ENCODE measurements at regions not wholly inside any gene's neighbourhood (a gene's known extent, or its start where the extent isn't known, plus 50 kb on each side); places are given as distances from the start of the nearest gene placed in this dataset.

DNA sequence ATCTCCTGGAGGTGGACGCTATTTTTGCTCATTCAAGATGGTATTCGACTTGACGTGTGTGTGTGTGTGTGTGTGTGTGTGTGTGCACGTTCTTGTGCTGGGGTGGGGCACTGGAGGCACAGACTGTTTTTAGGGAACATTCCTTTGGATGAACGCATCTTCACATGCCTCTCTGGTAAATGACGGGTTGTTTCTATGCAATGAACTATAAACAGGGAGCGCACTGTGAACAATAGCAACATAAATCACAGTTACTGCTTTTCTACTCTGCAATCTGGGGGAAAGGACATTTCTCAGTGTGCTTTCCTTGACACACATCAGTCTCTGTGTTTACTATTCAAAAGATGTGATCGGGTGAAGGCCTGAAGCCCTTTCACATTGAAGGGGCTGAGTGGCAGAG lies 120.1 kb upstream of the PITRM1 start:
- no peak overlapping the region for H3K27ac ChIP-seq (ENCODE audit: low read depth, low read length)
- H3K4me1 ChIP-seq (ENCODE audit: control insufficient read depth, low read depth, low read length) = peaks cover 4% of the 10 kb centered on the region
- no peak overlapping the region for H2BK5ac ChIP-seq (ENCODE audit: low read length)
- no peak overlapping the region for H3K56ac ChIP-seq (ENCODE audit: low read length)
- H3K9ac ChIP-seq (ENCODE audit: low read length) = no peak overlapping the region
- no peak overlapping the region for H3K4me3 ChIP-seq (ENCODE audit: low read length)
- H4K8ac ChIP-seq (ENCODE audit: low read depth, low read length) = no peak overlapping the region
- WGBS (ENCODE audit: extremely low coverage, insufficient coverage, low lambda C conversion rate) = no CpG with 5 or more reads among the region's 8 CpGs
- H3K4ac ChIP-seq (ENCODE audit: low read depth, low read length) = no peak overlapping the region
- no peaks in the 10 kb centered on the region for H3K36me3 ChIP-seq (ENCODE audit: control insufficient read depth, insufficient read depth, low read length)
- no peak overlapping the region for H2BK120ac ChIP-seq (ENCODE audit: low read depth, low read length)
- H3K4me2 ChIP-seq (ENCODE audit: low read length) = no peak overlapping the region
- H3K79me1 ChIP-seq (ENCODE audit: low read length) = no peaks in the 10 kb centered on the region
- no peak overlapping the region for H2BK15ac ChIP-seq (replicated peaks; ENCODE audit: low read depth)
- no peak overlapping the region for H2AK5ac ChIP-seq (ENCODE audit: low read length)
- H3K79me2 ChIP-seq (ENCODE audit: control insufficient read depth, insufficient read depth, low read length) = no peaks in the 10 kb centered on the region
- no peak overlapping the region for H4K5ac ChIP-seq (ENCODE audit: low read length)
- no peak overlapping the region for H3K23ac ChIP-seq (ENCODE audit: low read length)
- no peaks in the 10 kb centered on the region for H3K27me3 ChIP-seq (ENCODE audit: insufficient read depth, low read length, poor library complexity)
- no peak overlapping the region for H3K18ac ChIP-seq (ENCODE audit: low read length)
- no peak for DNase-seq

DNA sequence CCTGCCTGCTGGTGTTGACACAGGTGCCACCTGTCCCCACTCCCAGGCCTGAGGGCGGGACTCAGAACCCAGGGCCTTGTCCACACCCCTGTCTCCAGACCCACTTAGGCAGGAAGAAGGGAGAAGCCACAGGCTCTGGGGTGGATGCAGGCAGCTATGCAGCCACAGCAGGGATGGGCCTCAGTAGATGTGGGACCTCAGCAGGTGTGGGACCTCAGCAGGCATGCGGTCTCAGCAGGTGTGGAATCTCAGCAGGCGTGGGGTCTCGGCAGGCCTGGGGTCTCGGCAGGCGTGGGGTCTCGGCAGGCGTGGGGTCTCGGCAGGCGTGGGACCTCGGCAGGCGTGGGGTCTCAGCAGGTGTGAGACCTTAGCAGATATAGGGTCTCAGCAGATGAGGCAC lies 118.0 kb upstream of the PITRM1 start:
- H3K4me2 ChIP-seq (ENCODE audit: low read length) = no peak overlapping the region
- H3K23ac ChIP-seq (ENCODE audit: low read length) = peak overlapping the region; percentile 3
- H3K79me2 ChIP-seq (ENCODE audit: control insufficient read depth, insufficient read depth, low read length) = no peaks in the 10 kb centered on the region
- no CpG with 5 or more reads among the region's 12 CpGs for WGBS (ENCODE audit: extremely low coverage, insufficient coverage, low lambda C conversion rate)
- H3K56ac ChIP-seq (ENCODE audit: low read length) = no peak overlapping the region
- no peaks in the 10 kb centered on the region for H3K27me3 ChIP-seq (ENCODE audit: insufficient read depth, low read length, poor library complexity)
- no peak overlapping the region for H3K27ac ChIP-seq (ENCODE audit: low read depth, low read length)
- DNase-seq = no peak
- H2BK15ac ChIP-seq (replicated peaks; ENCODE audit: low read depth) = no peak overlapping the region
- H3K4me3 ChIP-seq (ENCODE audit: low read length) = no peak overlapping the region
- no peaks in the 10 kb centered on the region for H3K36me3 ChIP-seq (ENCODE audit: control insufficient read depth, insufficient read depth, low read length)
- H3K4me1 ChIP-seq (ENCODE audit: control insufficient read depth, low read depth, low read length) = peaks cover 2% of the 10 kb centered on the region
- H2AK5ac ChIP-seq (ENCODE audit: low read length) = no peak overlapping the region
- H2BK120ac ChIP-seq (ENCODE audit: low read depth, low read length) = no peak overlapping the region
- no peak overlapping the region for H4K8ac ChIP-seq (ENCODE audit: low read depth, low read length)
- no peak overlapping the region for H4K5ac ChIP-seq (ENCODE audit: low read length)
- H3K4ac ChIP-seq (ENCODE audit: low read depth, low read length) = no peak overlapping the region
- no peak overlapping the region for H3K9ac ChIP-seq (ENCODE audit: low read length)
- H2BK5ac ChIP-seq (ENCODE audit: low read length) = no peak overlapping the region
- no peaks in the 10 kb centered on the region for H3K79me1 ChIP-seq (ENCODE audit: low read length)
- no peak overlapping the region for H3K18ac ChIP-seq (ENCODE audit: low read length)

DNA sequence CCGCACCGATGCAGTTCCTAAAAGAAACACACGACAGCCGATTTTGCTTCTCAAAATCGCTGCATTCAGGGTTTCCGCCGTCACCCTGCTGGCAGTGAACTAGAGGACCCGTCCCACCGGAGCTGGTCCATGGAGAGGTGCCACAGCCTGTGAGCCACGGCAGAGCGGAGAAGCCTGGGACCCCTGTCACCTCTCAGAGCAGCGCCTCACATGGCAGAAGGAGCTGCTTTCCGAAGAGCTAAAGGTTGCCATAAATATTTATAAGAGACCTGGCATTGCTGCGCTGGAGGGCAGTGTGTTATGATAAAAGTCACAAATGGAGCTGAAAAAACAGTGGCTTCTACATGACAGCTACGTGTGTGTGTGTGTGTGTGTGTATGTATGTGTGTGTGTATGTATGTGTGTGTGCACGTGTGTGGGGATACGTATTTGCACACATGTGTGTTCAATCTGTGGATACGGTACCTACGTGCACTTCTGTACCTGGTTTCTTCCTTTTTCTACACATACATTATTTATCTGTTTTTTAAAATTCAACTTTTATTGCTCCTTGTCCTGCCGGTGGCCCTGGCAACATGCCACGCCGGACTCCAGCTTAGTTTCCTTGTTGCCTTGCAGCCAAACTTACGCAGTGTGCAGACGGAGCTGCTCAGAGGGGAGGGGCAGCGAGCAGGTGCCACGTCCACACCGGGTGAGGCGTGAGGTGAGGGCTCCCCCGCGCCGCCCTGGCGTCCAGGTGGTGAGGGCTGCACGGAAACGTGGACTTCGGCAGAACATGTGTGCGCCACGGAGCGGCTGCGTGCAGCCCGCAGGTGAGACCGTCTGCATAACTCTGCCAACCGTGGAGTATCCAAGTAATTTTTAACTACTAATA lies 115.2 kb upstream of the PITRM1 start:
- Histone ChIP-seq H3K9ac (ENCODE audit: low read length) (no peak overlapping the region), H3K18ac (ENCODE audit: low read length) (no peak overlapping the region), H4K8ac (ENCODE audit: low read depth, low read length) (no peak overlapping the region), H3K79me2 (ENCODE audit: control insufficient read depth, insufficient read depth, low read length) (no peaks in the 10 kb centered on the region), H3K4me2 (ENCODE audit: low read length) (no peak overlapping the region), H2BK5ac (ENCODE audit: low read length) (no peak overlapping the region), H2BK120ac (ENCODE audit: low read depth, low read length) (no peak overlapping the region), H3K27me3 (ENCODE audit: insufficient read depth, low read length, poor library complexity) (no peaks in the 10 kb centered on the region), H3K36me3 (ENCODE audit: control insufficient read depth, insufficient read depth, low read length) (no peaks in the 10 kb centered on the region), H3K4me1 (ENCODE audit: control insufficient read depth, low read depth, low read length) (no peaks in the 10 kb centered on the region), H2BK15ac (replicated peaks; ENCODE audit: low read depth) (no peak overlapping the region), H3K23ac (ENCODE audit: low read length) (no peak overlapping the region), H3K56ac (ENCODE audit: low read length) (no peak overlapping the region), H4K5ac (ENCODE audit: low read length) (no peak overlapping the region), H3K4ac (ENCODE audit: low read depth, low read length) (no peak overlapping the region), H2AK5ac (ENCODE audit: low read length) (no peak overlapping the region), H3K4me3 (ENCODE audit: low read length) (no peak overlapping the region), H3K79me1 (ENCODE audit: low read length) (no peaks in the 10 kb centered on the region), H3K27ac (ENCODE audit: low read depth, low read length) (no peak overlapping the region)
- WGBS (ENCODE audit: extremely low coverage, insufficient coverage, low lambda C conversion rate) = no CpG with 5 or more reads among the region's 42 CpGs
- no peak for DNase-seq

DNA sequence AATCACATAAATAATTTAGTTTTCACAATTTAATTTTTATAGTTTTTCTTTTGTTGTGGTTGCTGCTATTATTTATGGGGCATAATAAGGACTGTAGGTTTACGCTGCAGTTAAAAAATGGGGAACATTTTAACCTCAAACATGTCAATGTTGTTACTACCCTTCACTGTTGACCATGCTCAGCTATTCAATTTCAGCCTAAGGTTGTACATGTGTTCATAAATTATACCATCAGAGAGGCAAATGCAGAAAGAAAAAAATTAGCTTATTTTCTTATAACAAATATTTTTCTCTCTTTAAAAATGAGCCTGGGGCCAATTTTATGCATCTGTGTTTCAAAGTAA lies 110.1 kb upstream of the PITRM1 start:
- WGBS (ENCODE audit: extremely low coverage, insufficient coverage, low lambda C conversion rate) = no CpG with 5 or more reads among the region's 1 CpG
- no peaks in the 10 kb centered on the region for H3K4me1 ChIP-seq (ENCODE audit: control insufficient read depth, low read depth, low read length)
- H3K4ac ChIP-seq (ENCODE audit: low read depth, low read length) = no peak overlapping the region
- no peak overlapping the region for H3K4me3 ChIP-seq (ENCODE audit: low read length)
- H4K8ac ChIP-seq (ENCODE audit: low read depth, low read length) = no peak overlapping the region
- H2BK15ac ChIP-seq (replicated peaks; ENCODE audit: low read depth) = no peak overlapping the region
- no peak overlapping the region for H4K5ac ChIP-seq (ENCODE audit: low read length)
- no peaks in the 10 kb centered on the region for H3K79me1 ChIP-seq (ENCODE audit: low read length)
- no peak overlapping the region for H3K4me2 ChIP-seq (ENCODE audit: low read length)
- H3K79me2 ChIP-seq (ENCODE audit: control insufficient read depth, insufficient read depth, low read length) = no peaks in the 10 kb centered on the region
- no peak overlapping the region for H3K9ac ChIP-seq (ENCODE audit: low read length)
- no peak for DNase-seq
- no peak overlapping the region for H3K23ac ChIP-seq (ENCODE audit: low read length)
- no peak overlapping the region for H3K27ac ChIP-seq (ENCODE audit: low read depth, low read length)
- no peak overlapping the region for H2AK5ac ChIP-seq (ENCODE audit: low read length)
- H3K36me3 ChIP-seq (ENCODE audit: control insufficient read depth, insufficient read depth, low read length) = no peaks in the 10 kb centered on the region
- no peak overlapping the region for H3K18ac ChIP-seq (ENCODE audit: low read length)
- no peak overlapping the region for H2BK120ac ChIP-seq (ENCODE audit: low read depth, low read length)
- no peak overlapping the region for H3K56ac ChIP-seq (ENCODE audit: low read length)
- H2BK5ac ChIP-seq (ENCODE audit: low read length) = no peak overlapping the region
- no peaks in the 10 kb centered on the region for H3K27me3 ChIP-seq (ENCODE audit: insufficient read depth, low read length, poor library complexity)

DNA sequence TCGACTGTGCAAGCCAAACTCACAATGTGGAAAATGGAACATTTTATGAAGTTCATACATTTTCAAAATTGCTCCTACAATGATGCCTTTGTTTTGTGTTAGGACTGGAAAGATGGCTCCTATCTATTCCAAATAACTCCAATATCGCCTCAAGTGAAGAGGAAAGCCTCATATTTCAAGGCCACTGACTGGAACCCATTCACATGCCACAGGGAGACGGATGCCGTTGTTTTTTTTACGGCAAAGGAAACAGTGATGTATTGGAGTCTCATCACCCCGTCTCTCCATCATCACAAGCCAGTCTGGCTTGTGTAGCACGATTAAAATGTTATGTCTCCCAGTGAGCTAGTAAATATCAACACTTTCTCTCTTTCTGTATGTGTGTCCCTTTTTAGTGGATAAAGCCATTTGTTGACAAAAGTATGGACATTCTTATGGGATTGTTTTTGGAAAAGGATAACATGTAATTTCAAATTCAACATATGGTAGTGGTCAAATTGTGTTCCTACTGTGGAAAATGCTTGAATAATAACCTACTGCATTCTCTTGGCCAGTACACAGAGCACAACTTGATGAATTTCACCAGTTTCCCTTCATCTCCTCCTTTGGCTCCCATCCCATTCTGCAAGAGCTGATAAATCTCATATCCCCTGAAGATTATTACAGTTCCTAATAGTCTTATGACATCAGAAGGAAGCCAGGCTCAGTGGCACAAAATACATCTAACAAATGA lies 109.5 kb upstream of the PITRM1 start:
- Histone ChIP-seq H3K27ac (ENCODE audit: low read depth, low read length) (no peak overlapping the region), H2AK5ac (ENCODE audit: low read length) (no peak overlapping the region), H3K4me2 (ENCODE audit: low read length) (no peak overlapping the region), H3K18ac (ENCODE audit: low read length) (no peak overlapping the region), H2BK5ac (ENCODE audit: low read length) (no peak overlapping the region), H3K27me3 (ENCODE audit: insufficient read depth, low read length, poor library complexity) (no peaks in the 10 kb centered on the region), H2BK15ac (replicated peaks; ENCODE audit: low read depth) (no peak overlapping the region), H3K4me3 (ENCODE audit: low read length) (no peak overlapping the region), H3K4ac (ENCODE audit: low read depth, low read length) (no peak overlapping the region), H3K4me1 (ENCODE audit: control insufficient read depth, low read depth, low read length) (no peaks in the 10 kb centered on the region), H3K36me3 (ENCODE audit: control insufficient read depth, insufficient read depth, low read length) (no peaks in the 10 kb centered on the region), H3K79me1 (ENCODE audit: low read length) (no peaks in the 10 kb centered on the region), H3K79me2 (ENCODE audit: control insufficient read depth, insufficient read depth, low read length) (no peaks in the 10 kb centered on the region), H3K9ac (ENCODE audit: low read length) (no peak overlapping the region), H4K5ac (ENCODE audit: low read length) (no peak overlapping the region), H4K8ac (ENCODE audit: low read depth, low read length) (no peak overlapping the region), H3K23ac (ENCODE audit: low read length) (no peak overlapping the region), H3K56ac (ENCODE audit: low read length) (no peak overlapping the region), H2BK120ac (ENCODE audit: low read depth, low read length) (no peak overlapping the region)
- no CpG with 5 or more reads among the region's 7 CpGs for WGBS (ENCODE audit: extremely low coverage, insufficient coverage, low lambda C conversion rate)
- DNase-seq = no peak

Data from mesendoderm (in vitro differentiated cells).